ENCODE measurements at regions not wholly inside any gene's neighbourhood (a gene's known extent, or its start where the extent isn't known, plus 50 kb on each side); places are given as distances from the start of the nearest gene placed in this dataset.
A peak's percentile ranks its signal among the peaks of the same experiment; 100 is the strongest.
"Not testable (repeated sequence)": the region's sequence is repeated elsewhere in the genome, so short reads cannot be mapped to it uniquely, and the experiment has no call there.

- no peak for DNase-seq (ENCODE audit: low spot score)
- in situ Hi-C loops (cut with MboI; ENCODE audit: low pct_unique_long_range_greater_than_20kb, low sequenced_read_pairs, unreplicated experiment) = no loop called here
- no peak for TF ChIP-seq CTCF (IDR thresholded peaks at IDR 0.05; ENCODE audit: extremely low read depth, insufficient read depth, missing control alignments)
Measured at GRCh38 chr20:22958390-22958789, 76.7 kb upstream of the SSTR4 start.

GRCh38 chr20:22962567-22963439 lies 72.3 kb upstream of the SSTR4 start:
- DNase-seq (ENCODE audit: low spot score) = no peak
- TF ChIP-seq CTCF (IDR thresholded peaks at IDR 0.05; ENCODE audit: extremely low read depth, insufficient read depth, missing control alignments) = no peak
- in situ Hi-C loops (cut with MboI; ENCODE audit: low pct_unique_long_range_greater_than_20kb, low sequenced_read_pairs, unreplicated experiment) = no loop called here

GRCh38 chr20:22963581-22963980 lies 71.5 kb upstream of the SSTR4 start:
- in situ Hi-C loops (cut with MboI; ENCODE audit: low pct_unique_long_range_greater_than_20kb, low sequenced_read_pairs, unreplicated experiment) = no loop called here
- DNase-seq (ENCODE audit: low spot score) = no peak
- no peak for TF ChIP-seq CTCF (IDR thresholded peaks at IDR 0.05; ENCODE audit: extremely low read depth, insufficient read depth, missing control alignments)

DNA sequence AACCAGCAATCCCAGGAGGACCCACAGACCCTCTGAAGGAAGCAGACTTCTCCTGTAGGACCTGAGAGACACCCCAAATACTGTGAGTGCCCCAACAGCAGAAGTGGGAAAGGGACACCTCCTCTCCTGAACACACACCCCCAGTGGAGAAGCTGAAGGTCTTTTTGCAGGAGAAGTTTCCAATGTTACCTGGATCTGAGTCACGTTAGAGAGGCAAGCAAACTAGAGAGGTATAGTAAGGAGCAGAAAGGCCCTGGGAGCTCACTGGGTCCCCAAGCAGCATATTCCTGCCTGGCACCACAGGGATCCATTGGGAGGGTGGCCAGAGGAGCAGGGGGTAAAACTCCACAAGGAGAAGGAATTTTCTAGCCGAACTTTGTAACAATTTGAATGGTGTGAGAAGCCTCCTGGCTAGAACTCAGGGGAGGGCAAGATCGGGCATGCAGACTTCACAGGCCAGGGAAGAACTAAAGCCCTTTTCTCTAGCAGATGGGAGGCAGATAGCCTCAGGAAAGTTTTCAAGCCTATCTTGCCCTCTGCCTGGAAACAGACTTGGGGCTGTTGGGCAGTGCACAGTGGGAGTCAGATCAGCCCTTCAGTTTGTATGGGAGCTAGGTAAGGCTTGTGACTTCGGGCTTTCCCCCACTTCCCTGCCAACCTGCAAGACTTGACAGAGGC lies 68.2 kb upstream of the SSTR4 start:
- TF ChIP-seq CTCF (IDR thresholded peaks at IDR 0.05; ENCODE audit: extremely low read depth, insufficient read depth, missing control alignments) = no peak
- in situ Hi-C loops (cut with MboI; ENCODE audit: low pct_unique_long_range_greater_than_20kb, low sequenced_read_pairs, unreplicated experiment) = no loop called here
- no peak for DNase-seq (ENCODE audit: low spot score)

DNA sequence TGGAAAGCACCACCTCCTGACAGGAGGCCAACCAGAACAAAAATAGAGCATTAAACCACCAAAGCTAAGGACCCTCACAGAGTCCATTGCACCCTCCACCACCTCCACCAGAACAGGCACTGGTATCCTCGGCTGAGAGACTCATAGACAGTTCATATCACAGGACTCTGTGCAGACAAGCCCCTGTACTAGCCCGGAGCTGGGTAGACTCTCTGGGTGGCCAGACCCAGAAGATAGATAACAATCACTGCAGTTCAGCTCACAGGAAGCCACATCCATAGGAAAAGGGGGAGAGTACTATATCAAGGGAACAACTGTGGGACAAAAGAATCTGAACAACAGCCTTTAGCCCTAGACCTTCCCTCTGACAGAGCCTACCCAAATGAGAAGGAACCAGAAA lies 67.4 kb upstream of the SSTR4 start:
- in situ Hi-C loops (cut with MboI; ENCODE audit: low pct_unique_long_range_greater_than_20kb, low sequenced_read_pairs, unreplicated experiment); DNase-seq (ENCODE audit: low spot score): not testable (repeated sequence)

DNA sequence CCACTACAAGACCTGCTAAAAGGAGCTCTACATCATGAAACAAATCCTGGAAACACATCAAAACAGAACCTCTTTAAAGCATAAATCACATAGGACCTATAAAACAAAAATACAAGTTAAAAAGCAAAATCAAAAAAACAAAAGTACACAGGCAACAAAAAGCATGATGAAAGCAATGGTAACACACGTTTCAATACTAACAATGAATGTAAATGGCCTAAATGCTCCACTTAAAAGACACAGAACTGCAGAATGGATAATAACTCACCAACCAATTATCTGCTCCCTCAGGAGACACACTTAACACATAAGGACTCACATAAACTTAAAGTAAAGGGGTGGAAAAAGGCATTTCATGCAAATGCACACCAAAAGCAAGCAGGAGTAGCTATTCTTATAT lies 66.1 kb upstream of the SSTR4 start:
- DNase-seq (ENCODE audit: low spot score); in situ Hi-C loops (cut with MboI; ENCODE audit: low pct_unique_long_range_greater_than_20kb, low sequenced_read_pairs, unreplicated experiment): not testable (repeated sequence)

GRCh38 chr20:22971077-22971476 lies 64.0 kb upstream of the SSTR4 start:
- in situ Hi-C loops (cut with MboI; ENCODE audit: low pct_unique_long_range_greater_than_20kb, low sequenced_read_pairs, unreplicated experiment) = not testable (repeated sequence)

GRCh38 chr20:22974354-22974753 lies 60.8 kb upstream of the SSTR4 start:
- DNase-seq (ENCODE audit: low spot score) = no peak
- in situ Hi-C loops (cut with MboI; ENCODE audit: low pct_unique_long_range_greater_than_20kb, low sequenced_read_pairs, unreplicated experiment) = no loop called here
- peak; percentile 51 for TF ChIP-seq CTCF (IDR thresholded peaks at IDR 0.05; ENCODE audit: extremely low read depth, insufficient read depth, missing control alignments)

More at GRCh38 chr20:22971077-22971476, 64.0 kb upstream of the SSTR4 start:
- DNase-seq (ENCODE audit: low spot score) = not testable (repeated sequence)

Measured in GM13977 (cell line).